Keratinocyte (primary cell): ENCODE measurements at regions not wholly inside any gene's neighbourhood (a gene's known extent, or its start where the extent isn't known, plus 50 kb on each side); places are given as distances from the start of the nearest gene placed in this dataset.

Experiments used
- DNase-seq: peaks from one replicate; pipeline ENCODE4 v3.0.0-alpha.2; 2011; ENCODE audit warnings: low read depth, missing footprints, low spot score
- FAIRE-seq: peaks from 2 replicates; lab custom pipeline; 2011; peaks lifted over from hg19 to GRCh38; lab: Jason Lieb, UNC
- H2AFZ ChIP-seq: 2 replicates; pipeline ENCODE4 v1.6.0; 2012; ENCODE audit warnings: low read length, control low read depth, inconsistent platforms; ENCODE audit not compliant: control insufficient read depth
- H3K27ac ChIP-seq: 2 replicates; pipeline ENCODE4 v1.5.1; 2011; ENCODE audit warnings: low read length; ENCODE audit not compliant: control insufficient read depth, insufficient read depth
- H3K27me3 ChIP-seq: 3 replicates; pipeline ENCODE4 v1.6.0; 2011; ENCODE audit warnings: low read length; ENCODE audit not compliant: control insufficient read depth, insufficient read depth; ENCODE audit errors: extremely low read depth
- H3K36me3 ChIP-seq, 2 experiments: 2 replicates in 1 of 2; 3 replicates in 1 of 2; pipeline ENCODE4 v1.5.1; 2011; ENCODE audit warnings: low read length in 2 of 2, mild to moderate bottlenecking in 1 of 2; ENCODE audit not compliant: control insufficient read depth in 2 of 2, insufficient read depth in 2 of 2; ENCODE audit errors: extremely low read depth in 1 of 2
- H3K4me1 ChIP-seq: 3 replicates; pipeline ENCODE4 v1.5.1; 2011; ENCODE audit warnings: low read length; ENCODE audit not compliant: control insufficient read depth, insufficient read depth; ENCODE audit errors: extremely low read depth
- H3K4me2 ChIP-seq: 3 replicates; pipeline ENCODE4 v1.6.0; 2011; ENCODE audit warnings: low read depth, low read length; ENCODE audit not compliant: control insufficient read depth, insufficient read depth; ENCODE audit errors: extremely low read depth
- H3K4me3 ChIP-seq, 3 experiments: fragments of 200-600 bp in 1 of 3; sonication (generic) in 1 of 3; 2 replicates in 2 of 3; 3 replicates in 1 of 3; pipeline ENCODE4 v1.5.1; 2011 to 2016; ENCODE audit warnings: low read length in 3 of 3, mild to moderate bottlenecking in 3 of 3, control low read depth in 2 of 3, inconsistent platforms in 1 of 3, low read depth in 1 of 3, mixed read lengths in 1 of 3, mixed run types in 1 of 3, moderate library complexity in 1 of 3; ENCODE audit not compliant: control insufficient read depth in 2 of 3, insufficient read depth in 2 of 3; ENCODE audit errors: extremely low read depth in 1 of 3
- H3K79me2 ChIP-seq: 2 replicates; pipeline ENCODE4 v1.6.0; 2012; ENCODE audit warnings: low read length; ENCODE audit not compliant: control insufficient read depth, insufficient read depth
- H3K9ac ChIP-seq: 3 replicates; pipeline ENCODE4 v1.6.0; 2011; ENCODE audit warnings: low read length; ENCODE audit not compliant: control insufficient read depth, insufficient read depth; ENCODE audit errors: extremely low read depth
- H3K9me1 ChIP-seq: 3 replicates; pipeline ENCODE4 v1.6.0; 2011; ENCODE audit warnings: low read length; ENCODE audit not compliant: control insufficient read depth, insufficient read depth; ENCODE audit errors: extremely low read depth
- H3K9me3 ChIP-seq: 2 replicates; pipeline ENCODE4 v1.5.1; 2012; ENCODE audit warnings: low read depth, low read length; ENCODE audit not compliant: control insufficient read depth
- H4K20me1 ChIP-seq: 3 replicates; pipeline ENCODE4 v1.6.0; 2011; ENCODE audit warnings: low read length; ENCODE audit not compliant: control insufficient read depth, insufficient read depth; ENCODE audit errors: extremely low read depth
- EZH2 ChIP-seq: IDR thresholded peaks from one replicate; pipeline ENCODE4 v1.6.1; 2012; ENCODE audit warnings: inconsistent platforms, mild to moderate bottlenecking, low read length, moderate library complexity
- dilution Hi-C: fragments of 300-500 bp; cut with MboI; formaldehyde crosslinking; loops from one replicate; pipeline ENCODE4 v1.7.0; 2020; ENCODE audit warnings: low sequenced_read_pairs; ENCODE audit not compliant: extremely low pct_ligation_motif_present
- TF ChIP-seq, protein P1 (sequence below), 3 experiments: IDR thresholded peaks in 1 of 3; conservative IDR thresholded peaks in 1 of 3; optimal IDR thresholded peaks in 1 of 3; 2 replicates in 2 of 3; 3 replicates in 1 of 3; pipeline versions ENCODE3 to v1.5.1; 2011; ENCODE audit warnings: low read length in 3 of 3, mild to moderate bottlenecking in 3 of 3, moderate library complexity in 2 of 3, control low read depth in 1 of 3, inconsistent platforms in 1 of 3; ENCODE audit not compliant: insufficient read depth in 2 of 3; ENCODE audit errors: extremely low read depth in 1 of 3

DNA sequence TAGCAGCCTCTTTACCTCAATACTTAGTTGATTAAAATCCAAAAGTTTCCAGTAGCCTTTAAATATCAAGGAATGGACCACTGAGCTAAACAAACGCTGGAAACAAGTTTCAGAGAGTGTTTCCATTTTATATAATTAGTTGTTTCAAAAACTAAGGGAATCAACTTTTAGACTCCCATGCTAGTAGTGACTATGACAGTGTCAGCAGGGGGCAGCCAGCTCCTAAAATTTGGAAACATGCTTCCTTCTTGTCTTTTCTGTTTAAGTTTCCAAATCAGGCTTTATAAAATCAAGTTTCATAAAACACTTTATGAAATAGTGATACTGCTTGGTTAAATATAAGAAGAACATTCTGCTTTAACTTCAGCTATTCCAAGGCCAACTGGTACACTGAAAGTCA, 138.2 kb upstream of the TMEM229A start:
- no peak for DNase-seq

DNA sequence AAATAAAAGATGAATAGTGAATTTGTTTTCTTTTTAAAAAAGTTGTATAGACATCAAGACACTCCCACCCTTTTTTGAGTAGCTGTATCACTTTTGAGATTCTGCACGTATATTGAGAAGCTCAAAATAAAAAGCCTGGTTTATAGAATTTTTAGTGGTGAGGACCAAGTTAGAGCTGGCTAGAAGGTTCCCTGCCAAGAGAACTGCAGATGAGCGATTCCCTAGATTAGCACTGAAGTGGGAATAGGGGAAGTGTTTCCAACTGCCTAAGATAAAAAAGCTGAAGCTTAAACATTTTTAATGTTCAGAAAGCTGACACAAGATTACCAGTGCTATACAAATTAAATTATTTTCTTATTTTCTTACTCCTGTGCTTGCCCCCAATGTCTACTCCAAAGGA, 135.7 kb upstream of the TMEM229A start:
- H3K4me3 ChIP-seq, result no peak overlapping the region
- no peak for TF ChIP-seq EZH2
- TF ChIP-seq, protein P1, sequence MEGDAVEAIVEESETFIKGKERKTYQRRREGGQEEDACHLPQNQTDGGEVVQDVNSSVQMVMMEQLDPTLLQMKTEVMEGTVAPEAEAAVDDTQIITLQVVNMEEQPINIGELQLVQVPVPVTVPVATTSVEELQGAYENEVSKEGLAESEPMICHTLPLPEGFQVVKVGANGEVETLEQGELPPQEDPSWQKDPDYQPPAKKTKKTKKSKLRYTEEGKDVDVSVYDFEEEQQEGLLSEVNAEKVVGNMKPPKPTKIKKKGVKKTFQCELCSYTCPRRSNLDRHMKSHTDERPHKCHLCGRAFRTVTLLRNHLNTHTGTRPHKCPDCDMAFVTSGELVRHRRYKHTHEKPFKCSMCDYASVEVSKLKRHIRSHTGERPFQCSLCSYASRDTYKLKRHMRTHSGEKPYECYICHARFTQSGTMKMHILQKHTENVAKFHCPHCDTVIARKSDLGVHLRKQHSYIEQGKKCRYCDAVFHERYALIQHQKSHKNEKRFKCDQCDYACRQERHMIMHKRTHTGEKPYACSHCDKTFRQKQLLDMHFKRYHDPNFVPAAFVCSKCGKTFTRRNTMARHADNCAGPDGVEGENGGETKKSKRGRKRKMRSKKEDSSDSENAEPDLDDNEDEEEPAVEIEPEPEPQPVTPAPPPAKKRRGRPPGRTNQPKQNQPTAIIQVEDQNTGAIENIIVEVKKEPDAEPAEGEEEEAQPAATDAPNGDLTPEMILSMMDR (optimal IDR thresholded peaks at IDR 0.05 in 1 of 3, IDR thresholded peaks at IDR 0.05 in 1 of 3, conservative IDR thresholded peaks at IDR 0.05 in 1 of 3; ENCODE audit: extremely low read depth in 1 of 3, insufficient read depth in 2 of 3, low read length in 3 of 3), result no peak
- no peaks in the 10 kb centered on the region for H4K20me1 ChIP-seq
- no peak overlapping the region for H2AFZ ChIP-seq
- no peak overlapping the region for H3K9ac ChIP-seq
- no peaks in the 10 kb centered on the region for H3K36me3 ChIP-seq
- no peak for FAIRE-seq
- H3K27me3 ChIP-seq, result no peaks in the 10 kb centered on the region
- no peak for DNase-seq
- dilution Hi-C loops, result loop anchor here (25.0 kb wide), 1 partner anchor 594 kb away; the partner anchor contains the start of gene GPR37
- H3K4me2 ChIP-seq, result no peak overlapping the region
- H3K4me1 ChIP-seq, result no peaks in the 10 kb centered on the region
- H3K27ac ChIP-seq, result no peak overlapping the region
- no peaks in the 10 kb centered on the region for H3K9me1 ChIP-seq
- H3K79me2 ChIP-seq, result no peaks in the 10 kb centered on the region
- H3K9me3 ChIP-seq, result no peaks in the 10 kb centered on the region

More for the DNA sequence above, 138.2 kb upstream of the TMEM229A start:
- TF ChIP-seq, protein P1 (optimal IDR thresholded peaks at IDR 0.05 in 1 of 3, IDR thresholded peaks at IDR 0.05 in 1 of 3, conservative IDR thresholded peaks at IDR 0.05 in 1 of 3; ENCODE audit: extremely low read depth in 1 of 3, insufficient read depth in 2 of 3, low read length in 3 of 3), result peak in 2 of 3 experiments; percentile 44 to 58
- TF ChIP-seq EZH2, result no peak
- H3K4me3 ChIP-seq, result no peak overlapping the region
- H3K79me2 ChIP-seq, result no peaks in the 10 kb centered on the region
- no peaks in the 10 kb centered on the region for H4K20me1 ChIP-seq
- H3K27me3 ChIP-seq, result no peaks in the 10 kb centered on the region
- no peaks in the 10 kb centered on the region for H3K9me1 ChIP-seq
- no peak for FAIRE-seq
- no peak overlapping the region for H2AFZ ChIP-seq
- H3K4me1 ChIP-seq, result no peaks in the 10 kb centered on the region
- no peaks in the 10 kb centered on the region for H3K36me3 ChIP-seq
- dilution Hi-C loops, result loop anchor here (25.0 kb wide), 1 partner anchor 591 kb away; the partner anchor contains the start of gene GPR37
- H3K27ac ChIP-seq, result no peak overlapping the region
- no peaks in the 10 kb centered on the region for H3K9me3 ChIP-seq
- no peak overlapping the region for H3K9ac ChIP-seq
- H3K4me2 ChIP-seq, result no peak overlapping the region
